WTC11 (cell line): ENCODE measurements at regions not wholly inside any gene's neighbourhood (a gene's known extent, or its start where the extent isn't known, plus 50 kb on each side); places are given as distances from the start of the nearest gene placed in this dataset.

ENCODE experiments used
- ATAC-seq: fragments of 200-7000 bp; cut with Tn5 transposase; 2 replicates; pipeline ENCODE4 v1.10.0; 2021; ENCODE audit warnings: mild to moderate bottlenecking, moderate library complexity
- CTCF ChIA-PET: fragments of 300-600 bp; sonication (Branson Sonifier 250); formaldehyde crosslinking; loops from one replicate; lab custom pipeline; 2021; ENCODE audit warnings: antibody characterized with exemption; lab: Charles Lee
- POLR2A ChIA-PET: fragments of 350-600 bp; sonication (Branson Sonifier 250); formaldehyde crosslinking; loops from one replicate; lab custom pipeline; 2021; ENCODE audit warnings: antibody characterized with exemption; lab: Charles Lee
- DNase-seq: peaks from one replicate; pipeline ENCODE4 v3.0.0; 2021; ENCODE audit warnings: low spot score
- H3K27ac Mint-ChIP-seq: 2 replicates; pipeline ENCODE4 v1.8.0; 2021; ENCODE audit warnings: mixed read lengths
- H3K27me3 Mint-ChIP-seq: 2 replicates; pipeline ENCODE4 v1.8.0; 2021; ENCODE audit warnings: low read depth, mild to moderate bottlenecking, moderate library complexity, mixed read lengths
- H3K36me3 Mint-ChIP-seq: 2 replicates; pipeline ENCODE4 v1.8.0; 2021; ENCODE audit warnings: mixed read lengths
- H3K4me1 Mint-ChIP-seq: 2 replicates; pipeline ENCODE4 v1.8.0; 2022; ENCODE audit warnings: mixed read lengths
- H3K4me3 Mint-ChIP-seq: 2 replicates; pipeline ENCODE4 v1.8.0; 2021; ENCODE audit warnings: mild to moderate bottlenecking, moderate library complexity, mixed read lengths
- H3K9me3 Mint-ChIP-seq: 2 replicates; pipeline ENCODE4 v1.8.0; 2021; ENCODE audit warnings: mixed read lengths
- CBFB ChIP-seq: sonication (generic); formaldehyde crosslinking; IDR thresholded peaks from 2 replicates; pipeline ENCODE4 v1.8.1; 2022; ENCODE audit warnings: mild to moderate bottlenecking, low read depth, missing genetic modification reagents
- CTCF ChIP-seq: fragments of 200-600 bp; IDR thresholded peaks from 2 replicates; pipeline ENCODE4 v1.8.0; 2022; ENCODE audit warnings: antibody characterized with exemption
- E2F5 ChIP-seq: sonication (generic); formaldehyde crosslinking; IDR thresholded peaks from 2 replicates; pipeline ENCODE4 v1.8.1; 2022; ENCODE audit warnings: mild to moderate bottlenecking, moderate library complexity, missing genetic modification reagents
- EMX1 ChIP-seq: fragments of 250-450 bp; sonication (Bioruptor Pico); IDR thresholded peaks from 2 replicates; pipeline ENCODE4 v1.8.0; 2021; ENCODE audit warnings: mild to moderate bottlenecking
- FOXP1 ChIP-seq: sonication (generic); formaldehyde crosslinking; IDR thresholded peaks from 2 replicates; pipeline ENCODE4 v1.8.0; 2022; ENCODE audit warnings: missing genetic modification reagents, mild to moderate bottlenecking, moderate library complexity, borderline replicate concordance
- GRHL2 ChIP-seq: fragments of 250-450 bp; sonication (Bioruptor Pico); IDR thresholded peaks from 2 replicates; pipeline ENCODE4 v1.8.0; 2022; ENCODE audit warnings: mild to moderate bottlenecking, moderate library complexity; ENCODE audit not compliant: insufficient replicate concordance, severe bottlenecking
- GTF2I ChIP-seq: fragments of 250-450 bp; sonication (Bioruptor Pico); conservative IDR thresholded peaks from 2 replicates; pipeline ENCODE4 v1.4.0; 2021; ENCODE audit warnings: mild to moderate bottlenecking
- HMGXB4 ChIP-seq: sonication (generic); formaldehyde crosslinking; IDR thresholded peaks from 2 replicates; pipeline ENCODE4 v1.8.1; 2023; ENCODE audit warnings: mild to moderate bottlenecking, moderate library complexity, missing genetic modification reagents
- NFATC4 ChIP-seq: fragments of 250-450 bp; sonication (Bioruptor Pico); IDR thresholded peaks from 2 replicates; pipeline ENCODE4 v1.9.0; 2021; ENCODE audit warnings: mild to moderate bottlenecking
- SOX15 ChIP-seq: fragments of 250-450 bp; sonication (Bioruptor Pico); IDR thresholded peaks from 2 replicates; pipeline ENCODE4 v1.9.0; 2021; ENCODE audit warnings: mild to moderate bottlenecking
- STAT6 ChIP-seq: sonication (generic); formaldehyde crosslinking; conservative IDR thresholded peaks from 2 replicates; pipeline ENCODE4 v1.8.1; 2023; ENCODE audit warnings: mild to moderate bottlenecking, low read depth, missing genetic modification reagents, moderate library complexity
- TP53 ChIP-seq: sonication (generic); formaldehyde crosslinking; IDR thresholded peaks from 2 replicates; pipeline ENCODE4 v1.8.1; 2023; ENCODE audit warnings: mild to moderate bottlenecking, missing genetic modification reagents
- ZNF396 ChIP-seq: fragments of 250-450 bp; sonication (Bioruptor Pico); IDR thresholded peaks from 2 replicates; pipeline ENCODE4 v1.8.0; 2021; ENCODE audit warnings: mild to moderate bottlenecking, moderate library complexity, borderline replicate concordance
- ZNF416 ChIP-seq: fragments of 250-450 bp; sonication (Bioruptor Pico); IDR thresholded peaks from 2 replicates; pipeline ENCODE4 v1.9.0; 2021; ENCODE audit warnings: mild to moderate bottlenecking, inconsistent platforms
- ZNF532 ChIP-seq: fragments of 250-450 bp; sonication (Bioruptor Pico); IDR thresholded peaks from 2 replicates; pipeline ENCODE4 v1.9.0; 2021; ENCODE audit warnings: mild to moderate bottlenecking, borderline replicate concordance

GRCh38 chr6:84422380-84422968 is 195.0 kb upstream of the CEP162 start:
- no peaks in the 10 kb centered on the region for H3K27me3 Mint-ChIP-seq
- no peaks in the 10 kb centered on the region for H3K9me3 Mint-ChIP-seq
- H3K36me3 Mint-ChIP-seq, result no peaks in the 10 kb centered on the region
- ATAC-seq (peak; percentile 98), DNase-seq (peak; percentile 82)
- H3K4me3 Mint-ChIP-seq, result no peak overlapping the region
- no peak overlapping the region for H3K27ac Mint-ChIP-seq
- POLR2A ChIA-PET, result interaction anchor here (0.5 kb wide), 1 partner anchor 25 kb away, joined by 3 read pairs; no protein-coding TSS in a partner anchor
- TF ChIP-seq ZNF396 (CRISPR knock-in tag) (no peak), CTCF (peak; percentile 95)
- TF ChIP-seq, all 79 proteins: peak for 1
- peaks cover 26% of the 10 kb centered on the region for H3K4me1 Mint-ChIP-seq
- CTCF ChIA-PET, result interaction anchor here (0.6 to 2.4 kb wide), 69 partner anchors 9 to 901 kb away, joined by 3 to 25 read pairs (median 4); partner anchors contain the start of gene CYB5R4

- ChIA-PET CTCF (interaction anchor here (1.7 to 2.1 kb wide), 4 partner anchors 21 to 902 kb away, joined by 3 to 10 read pairs (median 6); no protein-coding TSS in a partner anchor), POLR2A (no interaction called here)
- DNase-seq (no peak), ATAC-seq (no peak)
- peaks cover 22% of the 10 kb centered on the region for H3K4me1 Mint-ChIP-seq
- no peak overlapping the region for H3K4me3 Mint-ChIP-seq
- H3K27me3 Mint-ChIP-seq, result no peaks in the 10 kb centered on the region
- no peaks in the 10 kb centered on the region for H3K36me3 Mint-ChIP-seq
- H3K27ac Mint-ChIP-seq, result no peak overlapping the region
- TF ChIP-seq GRHL2 (CRISPR knock-in tag), result no peak
- TF ChIP-seq NFATC4 (CRISPR knock-in tag), result no peak
- TF ChIP-seq ZNF416 (CRISPR knock-in tag), result no peak
- TF ChIP-seq HMGXB4, result no peak
- TF ChIP-seq CBFB (CRISPR knock-in tag), result no peak
- no peaks in the 10 kb centered on the region for H3K9me3 Mint-ChIP-seq
These were observed 193.6 kb upstream of the CEP162 start for GRCh38 chr6:84421031-84421430.

GRCh38 chr6:84417260-84417659 is 189.8 kb upstream of the CEP162 start:
- DNase-seq (no peak), ATAC-seq (no peak)
- Mint-ChIP-seq H3K27me3 (no peaks in the 10 kb centered on the region), H3K4me1 (peaks cover 4% of the 10 kb centered on the region), H3K4me3 (no peak overlapping the region), H3K27ac (no peak overlapping the region), H3K36me3 (no peaks in the 10 kb centered on the region), H3K9me3 (no peaks in the 10 kb centered on the region)
- ChIA-PET CTCF (interaction anchor here (0.8 kb wide), 1 partner anchor 43 kb away, joined by 3 read pairs; no protein-coding TSS in a partner anchor), POLR2A (interaction anchor here (0.7 kb wide), 1 partner anchor 273 kb away, joined by 3 read pairs; no protein-coding TSS in a partner anchor)
- TF ChIP-seq GTF2I (CRISPR knock-in tag), result no peak

- H3K27me3 Mint-ChIP-seq, result no peaks in the 10 kb centered on the region
- no peaks in the 10 kb centered on the region for H3K36me3 Mint-ChIP-seq
- POLR2A ChIA-PET, result no interaction called here
- DNase-seq, result no peak
- H3K27ac Mint-ChIP-seq, result no peak overlapping the region
- no peaks in the 10 kb centered on the region for H3K4me1 Mint-ChIP-seq
- CTCF ChIA-PET, result no interaction called here
- ATAC-seq, result no peak
- no peak overlapping the region for H3K4me3 Mint-ChIP-seq
- H3K9me3 Mint-ChIP-seq, result no peaks in the 10 kb centered on the region
- TF ChIP-seq EMX1 (CRISPR knock-in tag) (no peak), ZNF416 (CRISPR knock-in tag) (no peak), TP53 (no peak), E2F5 (no peak), SOX15 (no peak), GRHL2 (CRISPR knock-in tag) (no peak), STAT6 (CRISPR knock-in tag) (no peak), FOXP1 (CRISPR knock-in tag) (no peak), ZNF532 (CRISPR knock-in tag) (no peak)
These were observed 188.7 kb upstream of the CEP162 start for GRCh38 chr6:84416043-84416657.
